GM21723 (cell line): ENCODE measurements at regions not wholly inside any gene's neighbourhood (a gene's known extent, or its start where the extent isn't known, plus 50 kb on each side); places are given as distances from the start of the nearest gene placed in this dataset.
"Not testable (repeated sequence)": the region's sequence is repeated elsewhere in the genome, so short reads cannot be mapped to it uniquely, and the experiment has no call there.

Experiments used
- ATAC-seq: cut with Tn5 transposase; IDR thresholded peaks from one replicate; pipeline ENCODE4 v1.9.1; 2021; ENCODE audit warnings: mild to moderate bottlenecking, moderate library complexity; ENCODE audit not compliant: unreplicated experiment

DNA sequence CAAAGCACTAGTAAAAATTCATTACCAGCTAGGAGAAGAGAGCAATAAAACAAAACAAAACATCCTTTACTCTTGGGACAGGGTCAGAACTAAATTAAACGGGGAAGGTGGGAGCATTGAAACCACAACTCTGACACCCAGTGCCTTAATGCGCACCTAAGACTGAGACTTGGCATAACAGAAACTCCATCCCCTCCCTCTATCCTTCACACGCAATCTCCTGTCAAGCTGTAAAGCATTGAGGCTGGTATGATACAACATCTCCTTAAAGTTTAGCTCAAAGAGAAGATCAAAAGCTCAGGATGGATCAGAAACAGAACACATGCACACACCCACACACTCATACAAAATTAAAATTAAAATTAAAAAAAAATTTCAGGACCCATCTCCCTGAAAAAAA lies 951.3 kb downstream of the STIM2 start:
- ATAC-seq: no peak

DNA sequence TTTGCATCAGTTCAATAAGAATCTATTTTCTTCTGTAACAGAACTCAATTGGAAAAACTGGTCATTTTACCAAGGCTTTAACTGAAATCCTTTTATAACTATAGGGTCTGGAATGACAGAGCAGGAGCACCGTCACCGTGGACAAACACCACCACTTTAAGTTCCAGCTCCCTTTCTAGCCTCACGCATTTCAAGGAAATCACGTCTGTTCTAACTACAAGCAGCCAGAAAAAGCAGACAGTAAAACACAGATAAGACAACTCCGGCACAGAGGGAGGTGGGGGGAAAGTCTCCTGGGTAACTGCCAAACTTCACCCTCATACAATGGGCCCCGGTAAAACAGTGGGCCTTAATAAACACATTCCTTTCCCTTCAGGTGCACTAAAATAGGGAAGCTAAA lies 952.6 kb downstream of the STIM2 start:
- ATAC-seq: not testable (repeated sequence)

DNA sequence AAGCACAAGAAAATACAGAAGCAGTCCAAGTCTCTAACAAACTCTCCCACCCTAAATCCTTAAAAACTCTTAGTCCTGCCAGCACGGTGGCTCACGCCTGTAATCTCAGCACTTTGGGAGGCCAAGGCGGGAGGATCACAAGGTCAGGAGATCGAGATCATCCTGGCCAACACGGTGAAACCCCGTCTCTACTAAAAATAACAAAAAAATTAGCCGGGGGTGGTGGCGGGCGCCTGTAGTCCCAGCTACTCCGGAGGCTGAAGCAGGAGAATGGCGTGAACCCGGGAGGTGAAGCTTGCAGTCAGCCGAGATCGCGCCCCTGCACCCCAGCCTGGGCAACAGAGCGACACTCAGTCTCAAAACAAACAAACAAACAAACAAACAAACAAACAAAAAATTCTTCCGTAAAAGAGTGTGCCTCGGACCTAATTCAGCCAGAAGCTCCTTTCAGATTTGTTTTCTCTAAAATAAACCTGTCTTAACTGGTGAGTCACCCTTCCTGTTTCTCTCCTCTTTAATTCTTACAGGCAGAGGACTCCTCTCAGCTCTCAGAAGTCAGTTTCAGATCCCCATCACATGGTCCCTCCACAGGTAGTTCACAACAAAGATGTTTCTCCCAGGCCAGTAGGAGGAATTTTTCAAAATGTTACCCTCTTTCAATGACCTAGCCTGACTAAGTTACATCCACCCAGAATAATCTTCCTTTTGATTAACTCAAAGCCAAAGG lies 953.2 kb downstream of the STIM2 start:
- ATAC-seq: not testable (repeated sequence)

DNA sequence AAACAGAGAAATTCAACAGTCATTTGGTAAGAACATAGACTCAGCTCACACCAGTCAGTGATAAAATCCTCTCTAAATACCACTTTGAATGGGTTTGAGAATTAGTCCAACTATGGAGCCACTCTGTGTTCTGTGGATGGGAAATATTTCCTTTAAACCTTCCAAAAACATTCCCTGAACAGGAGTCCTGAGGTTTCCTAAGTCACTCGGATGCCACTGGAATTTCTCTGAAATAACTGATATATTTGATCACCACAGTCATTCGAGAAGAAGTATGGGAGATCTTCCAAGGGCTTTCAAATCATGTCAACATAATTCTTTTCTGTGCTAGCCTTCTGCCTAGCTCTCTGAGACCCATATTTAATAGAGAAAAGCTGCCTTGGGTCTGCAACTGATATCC lies 958.6 kb downstream of the STIM2 start:
- no peak for ATAC-seq

DNA sequence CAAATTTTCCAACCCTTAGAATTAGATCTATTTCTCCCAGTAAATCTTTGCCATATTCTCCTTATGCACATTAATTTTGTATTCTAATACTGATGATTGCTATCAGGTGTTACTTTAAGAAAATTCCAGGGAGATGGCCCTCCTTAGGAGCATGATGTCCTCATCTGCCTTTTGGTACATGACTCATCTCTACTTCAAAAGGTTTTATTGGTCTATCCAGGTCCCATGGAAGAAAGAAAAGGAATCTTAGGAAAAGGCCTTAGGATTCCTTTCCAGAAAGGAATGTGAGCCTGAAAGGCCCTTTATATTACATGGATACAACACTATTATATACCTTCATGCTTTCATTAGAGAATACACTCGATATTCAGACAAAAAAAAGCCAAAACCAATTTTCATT lies 968.2 kb downstream of the STIM2 start:
- ATAC-seq: no peak

DNA sequence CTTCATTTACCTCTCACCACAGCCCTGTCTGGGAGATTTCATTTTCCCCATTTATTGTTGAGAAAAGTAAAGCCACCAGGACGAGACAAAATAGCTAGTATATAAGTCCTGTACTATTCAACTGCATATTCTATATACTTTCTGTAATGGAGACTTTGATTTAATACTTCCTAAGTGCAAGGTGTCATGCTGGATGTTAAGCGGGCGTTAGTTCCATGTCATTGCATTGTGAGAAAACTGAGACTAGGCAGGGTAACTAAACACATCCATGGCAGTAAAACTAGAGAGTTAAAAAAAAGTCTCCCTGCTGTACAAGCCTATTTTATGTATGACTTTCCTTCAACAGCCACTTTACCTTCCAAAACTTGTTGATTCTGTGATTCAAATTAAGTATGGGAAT lies 969.6 kb downstream of the STIM2 start:
- no peak for ATAC-seq

DNA sequence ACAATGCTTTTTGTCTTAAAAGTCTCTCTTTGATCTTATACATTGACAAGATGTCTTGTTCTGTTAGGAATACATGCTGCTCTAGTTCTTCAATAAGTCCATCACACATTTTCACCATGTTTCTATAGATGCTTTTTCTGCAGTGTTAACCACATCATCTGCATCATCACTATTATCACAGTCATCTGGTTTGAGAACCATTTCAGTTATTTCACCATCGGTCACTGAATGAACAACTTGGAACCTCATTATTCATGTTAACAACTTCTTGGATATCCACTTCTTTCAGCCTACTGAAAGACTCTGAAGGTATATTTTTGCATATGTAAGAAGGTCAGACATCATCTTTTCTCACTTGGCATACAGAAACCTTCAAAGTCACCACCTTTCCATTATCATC lies 975.2 kb downstream of the STIM2 start:
- no peak for ATAC-seq

DNA sequence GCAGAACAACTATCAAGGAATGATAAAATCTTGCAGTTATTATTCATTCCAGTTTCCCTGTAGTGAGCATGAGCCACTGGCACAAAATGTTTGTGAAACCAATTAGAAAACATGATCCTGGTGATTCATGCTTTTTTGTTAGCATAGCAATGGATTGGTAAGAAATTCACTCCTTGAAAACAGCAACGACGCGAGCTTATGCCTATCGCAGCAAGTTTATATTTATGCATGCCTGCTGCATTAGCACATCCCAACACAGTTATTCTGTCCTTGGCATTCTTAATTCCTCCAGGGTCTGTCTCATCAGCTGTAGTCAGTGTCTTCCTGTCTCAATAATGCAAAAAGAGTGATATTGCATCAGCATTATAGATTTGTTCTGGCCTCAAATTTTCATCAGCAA lies 975.9 kb downstream of the STIM2 start:
- no peak for ATAC-seq

DNA sequence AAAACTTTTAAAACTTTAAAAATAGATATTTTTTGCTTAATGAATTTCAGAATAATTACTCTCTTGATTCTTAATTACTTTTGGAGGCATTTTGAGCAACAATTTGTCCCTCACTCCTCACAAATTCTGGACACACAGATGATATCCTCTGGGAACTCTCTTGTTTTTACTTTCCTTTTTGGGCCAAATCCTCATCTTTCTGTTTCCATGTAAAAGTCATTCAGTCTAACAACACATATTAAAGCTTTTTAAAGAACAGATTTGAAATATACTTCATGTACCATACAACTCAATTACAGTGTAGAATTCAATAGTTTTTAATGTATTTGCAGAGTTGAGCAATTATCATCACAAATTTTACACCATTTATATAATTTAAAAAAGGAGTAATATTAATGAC lies 983.1 kb downstream of the STIM2 start:
- ATAC-seq: no peak

DNA sequence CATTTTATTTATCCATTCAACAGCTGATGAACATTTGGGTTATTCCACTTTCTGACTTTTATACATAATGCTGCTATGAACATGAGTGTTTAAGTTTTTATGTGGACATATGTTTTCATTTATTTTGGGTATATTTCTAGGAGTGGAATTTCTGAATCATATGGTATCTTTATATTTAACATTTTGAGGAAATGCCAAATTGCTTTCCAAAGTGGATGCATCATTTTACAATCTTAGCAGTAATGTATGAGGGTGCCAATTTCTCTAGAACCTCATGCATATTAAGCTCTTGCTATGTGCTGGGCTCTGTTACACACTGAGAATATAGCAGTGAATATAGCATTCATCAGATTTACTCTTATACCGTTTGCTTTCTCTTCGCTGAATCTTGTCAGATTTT lies 983.7 kb downstream of the STIM2 start:
- no peak for ATAC-seq

DNA sequence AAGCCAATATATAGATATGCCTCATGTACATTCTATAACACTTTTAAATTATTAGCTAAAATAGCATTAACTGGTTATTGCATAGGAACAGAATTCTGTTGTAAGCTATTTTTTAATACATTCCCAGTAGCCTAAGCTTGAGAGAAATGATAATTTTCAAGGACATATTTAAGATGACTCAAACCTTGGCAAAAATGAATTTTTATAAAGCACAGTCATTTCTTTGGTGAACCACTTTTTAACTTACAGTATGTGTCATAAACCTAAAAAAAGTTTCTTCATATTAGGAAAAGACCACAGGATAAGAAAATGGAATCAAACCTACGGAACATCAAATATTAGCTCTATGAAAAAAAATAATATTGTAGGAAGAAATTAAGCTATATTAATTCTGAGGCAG lies 986.3 kb downstream of the STIM2 start:
- ATAC-seq: no peak

DNA sequence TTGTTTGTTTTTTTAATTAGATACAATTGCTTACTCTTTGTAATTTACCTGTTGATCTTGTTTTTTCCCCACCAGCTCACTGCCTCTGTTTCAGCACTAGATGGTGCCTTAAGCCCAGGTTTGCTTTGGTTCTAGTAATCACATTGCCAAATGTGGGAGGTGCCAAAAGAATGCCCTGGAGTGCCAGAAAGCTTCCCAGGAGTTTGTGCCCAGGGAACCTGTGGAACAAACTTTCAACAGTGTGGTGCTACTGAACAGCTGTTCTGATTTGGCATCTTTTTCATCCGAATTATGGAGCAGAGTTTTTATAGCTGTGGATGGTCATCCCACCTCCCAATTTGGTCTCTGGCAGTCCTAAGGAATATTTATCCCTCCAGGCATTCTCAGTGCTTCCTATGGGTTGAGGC lies 1000.7 kb downstream of the STIM2 start:
- no peak for ATAC-seq

DNA sequence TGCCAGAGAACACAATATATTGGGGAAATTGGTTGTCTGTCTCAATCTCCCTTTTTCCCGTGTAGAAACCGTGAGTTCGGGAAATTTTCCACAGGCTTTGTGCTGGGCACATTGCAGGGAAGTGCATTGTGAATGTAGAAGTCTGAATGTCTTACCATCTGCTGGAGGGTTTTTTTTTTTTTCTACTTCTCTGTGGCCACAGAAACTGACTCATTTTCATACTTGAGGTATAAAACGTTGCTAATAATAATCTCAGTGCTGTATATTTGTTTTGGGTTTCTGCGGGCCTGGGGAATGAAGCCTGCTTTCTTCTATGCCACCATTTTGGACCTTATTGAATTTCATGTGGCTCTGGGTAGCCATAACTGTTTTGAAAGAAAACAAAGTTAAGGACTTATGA lies 1001.2 kb downstream of the STIM2 start:
- no peak for ATAC-seq

DNA sequence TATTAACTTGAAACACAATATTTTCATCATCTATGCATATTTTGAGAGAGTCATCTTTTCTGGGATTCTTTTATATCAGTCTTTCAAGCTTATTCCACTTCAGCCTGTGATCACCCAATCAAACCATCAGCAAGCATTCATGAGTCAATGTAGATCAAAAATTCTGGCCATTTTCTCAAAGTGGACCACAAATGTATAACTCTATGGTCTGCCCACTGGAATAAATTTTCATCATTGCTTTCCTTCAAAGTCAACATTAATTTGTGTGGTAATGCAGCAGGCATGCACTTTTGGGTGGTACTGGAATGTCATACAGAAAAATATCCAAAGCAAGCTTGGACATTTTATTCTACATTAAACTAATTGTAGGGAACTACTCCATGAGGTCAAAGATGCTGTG lies 1013.0 kb downstream of the STIM2 start:
- ATAC-seq: no peak

DNA sequence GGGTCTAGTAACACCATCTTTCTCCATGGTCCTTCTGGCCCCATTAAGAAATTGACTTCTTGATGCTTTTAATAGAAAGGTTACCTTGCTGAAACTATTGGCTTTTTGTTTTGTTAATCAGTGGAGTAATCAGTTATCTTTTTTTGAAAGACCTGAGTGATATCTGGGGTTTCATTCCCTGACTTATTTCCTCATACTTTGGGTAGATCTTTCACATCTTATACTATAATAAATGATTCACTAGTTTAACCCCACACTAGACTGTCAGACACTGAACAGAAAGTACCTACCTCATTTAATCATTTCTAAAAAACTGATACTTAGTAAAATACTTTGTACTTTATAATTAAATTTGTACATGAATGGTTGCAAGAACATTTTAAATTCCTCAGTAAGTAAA lies 1021.1 kb downstream of the STIM2 start:
- no peak for ATAC-seq

DNA sequence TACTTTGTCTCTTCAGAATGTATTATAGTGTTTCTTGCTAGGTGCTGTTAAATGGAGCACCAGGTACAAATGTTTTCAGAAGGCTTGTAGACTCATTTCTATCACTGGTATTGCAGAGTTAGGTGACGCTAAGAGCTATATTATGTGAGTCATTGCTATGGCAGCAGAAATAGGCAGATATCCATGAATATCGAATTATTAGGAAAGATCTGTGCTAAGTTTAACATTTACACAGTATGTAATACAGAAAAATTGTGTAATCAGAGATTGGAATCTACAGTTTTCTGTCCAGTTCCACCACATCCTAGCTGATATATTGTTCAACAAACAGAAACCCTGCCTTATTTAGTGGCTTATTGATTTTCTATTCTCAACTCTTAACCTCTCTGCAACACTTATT lies 1025.5 kb downstream of the STIM2 start:
- ATAC-seq: no peak

DNA sequence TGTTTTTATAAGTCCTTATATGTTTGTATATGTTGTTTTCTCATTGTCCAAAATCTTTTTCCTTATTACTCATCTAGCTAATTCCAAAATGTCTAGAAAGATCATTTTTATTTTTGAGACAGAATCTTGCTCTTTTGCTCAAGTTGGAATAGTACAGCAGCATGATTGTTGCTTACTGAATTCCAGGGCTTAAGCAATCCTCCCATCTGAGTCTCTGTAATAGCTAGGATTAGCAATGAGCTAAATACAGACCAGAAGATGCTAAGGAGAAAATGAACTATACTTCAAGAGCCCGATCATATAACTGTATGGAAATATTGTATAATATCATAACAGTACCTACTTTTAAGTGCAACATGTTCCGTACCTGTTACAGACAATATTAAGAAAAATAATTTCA lies 1027.0 kb downstream of the STIM2 start:
- ATAC-seq: no peak

DNA sequence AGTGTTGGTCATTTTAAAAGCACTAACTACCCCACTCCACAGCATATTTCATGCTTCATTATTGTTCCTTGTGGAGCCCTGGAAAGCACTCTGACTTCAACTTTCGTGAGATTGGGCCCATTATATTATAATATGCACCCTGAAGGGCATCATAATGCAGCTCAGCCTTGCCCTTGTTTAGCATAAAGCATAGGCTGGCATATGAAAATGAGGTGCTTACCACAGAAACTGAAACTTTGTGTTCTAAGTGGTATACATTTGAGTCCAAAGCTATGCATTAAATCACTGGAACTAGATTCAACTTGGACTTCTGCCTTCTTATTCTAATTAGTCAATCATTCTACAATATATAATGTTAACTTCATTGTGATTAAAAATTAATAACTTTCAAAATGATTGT lies 1027.9 kb downstream of the STIM2 start:
- no peak for ATAC-seq

DNA sequence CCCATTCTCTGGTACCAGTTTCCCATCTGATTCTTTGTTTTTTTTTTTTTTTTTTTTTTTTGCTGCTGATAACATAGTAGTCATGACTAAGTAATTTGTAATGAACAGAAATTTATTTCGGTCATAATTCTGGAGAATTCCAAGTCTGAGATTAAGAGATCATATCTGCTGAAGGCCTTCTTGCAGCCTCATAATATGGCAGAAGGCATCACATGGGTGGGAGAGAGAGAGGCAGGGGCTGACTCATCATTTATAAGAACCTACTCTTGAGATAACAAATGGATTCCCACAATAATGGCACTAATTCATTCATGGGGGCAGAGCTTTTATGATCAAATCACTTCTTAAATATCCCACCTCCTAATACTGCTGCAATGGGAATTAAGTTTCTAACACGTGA lies 1034.3 kb downstream of the STIM2 start:
- no peak for ATAC-seq

DNA sequence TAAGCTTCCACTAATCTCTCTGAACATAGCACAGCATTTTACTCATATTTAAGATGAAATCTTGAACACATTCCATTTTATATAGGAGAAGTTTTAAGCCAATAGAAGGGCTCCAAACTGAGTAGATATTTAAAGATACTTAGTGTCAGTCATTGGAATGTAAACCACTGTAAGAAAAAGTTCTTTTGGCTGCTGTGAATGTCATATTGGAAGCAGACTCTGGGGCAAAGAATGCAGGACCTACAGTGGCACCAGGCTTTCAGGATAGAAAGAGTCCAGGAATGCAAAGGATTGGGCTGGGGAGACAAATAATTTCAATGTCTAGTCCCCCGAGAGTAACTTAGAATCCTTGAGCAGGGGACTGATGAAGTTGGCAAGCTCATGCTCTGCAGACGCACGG lies 1047.7 kb downstream of the STIM2 start:
- no peak for ATAC-seq

DNA sequence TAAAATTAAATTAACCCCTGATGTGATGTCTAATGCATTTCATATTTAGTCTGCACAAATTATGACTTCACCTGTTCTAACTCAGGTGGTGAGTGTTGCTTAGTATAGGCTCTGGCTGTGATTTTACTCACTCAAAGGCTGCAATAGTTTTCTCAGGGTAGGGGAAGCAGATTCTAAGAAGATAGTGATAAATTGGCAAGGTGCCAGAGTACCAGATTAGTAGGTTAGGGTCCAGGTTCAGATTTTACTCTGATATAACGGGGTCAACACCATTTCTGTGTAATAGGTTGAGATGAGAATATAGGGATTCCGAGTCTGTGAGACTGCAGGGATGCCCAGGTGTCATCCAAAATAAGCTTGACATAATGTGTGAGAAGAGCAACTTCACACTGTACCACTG lies 1049.6 kb downstream of the STIM2 start:
- ATAC-seq: no peak

DNA sequence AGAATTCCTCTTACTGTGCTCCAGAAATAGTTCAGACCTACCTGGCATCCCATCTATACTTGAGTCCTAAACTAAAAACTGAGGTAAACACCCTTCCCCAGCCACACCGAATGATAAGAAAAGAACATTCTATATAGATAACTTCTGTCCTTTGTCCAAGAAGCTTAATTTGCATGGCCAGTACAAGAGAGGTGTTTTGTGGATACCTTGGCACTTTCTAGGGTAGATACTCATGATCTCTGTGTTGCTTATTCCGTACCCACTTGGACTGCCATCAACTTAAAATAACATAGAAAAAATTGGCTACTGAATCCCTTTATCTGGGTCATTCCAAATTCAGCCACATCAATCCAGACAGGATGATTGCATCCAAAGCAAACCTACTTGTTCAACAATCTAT lies 1050.4 kb downstream of the STIM2 start:
- ATAC-seq: no peak

DNA sequence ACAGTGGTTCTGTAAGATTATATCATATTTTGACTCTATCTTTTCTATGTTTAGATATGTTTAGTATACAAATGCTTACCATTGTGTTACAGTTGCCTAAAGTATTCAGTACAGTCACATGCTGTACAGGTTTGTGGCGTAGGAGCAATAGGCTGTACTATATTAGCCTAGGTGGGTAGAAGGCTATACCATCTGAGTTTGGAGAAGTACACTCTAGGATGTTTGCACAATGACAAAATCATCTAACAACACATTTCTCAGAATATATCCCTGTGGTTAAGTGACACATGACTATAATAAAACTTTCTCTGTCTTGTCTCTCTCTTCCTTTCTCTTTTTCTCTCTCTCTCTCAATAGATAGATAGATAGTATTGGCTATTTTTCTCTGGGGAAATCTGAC lies 1053.1 kb downstream of the STIM2 start:
- ATAC-seq: no peak
